DND-41 (cell line): ENCODE measurements at regions not wholly inside any gene's neighbourhood (a gene's known extent, or its start where the extent isn't known, plus 50 kb on each side); places are given as distances from the start of the nearest gene placed in this dataset.

Experiments used
- EZH2 ChIP-seq: IDR thresholded peaks from 3 replicates; pipeline ENCODE4 v1.6.1; 2012; ENCODE audit warnings: borderline replicate concordance, low read depth, mild to moderate bottlenecking, moderate library complexity, low read length, inconsistent platforms; ENCODE audit not compliant: severe bottlenecking
- TF ChIP-seq, protein P1 (sequence below): IDR thresholded peaks from 2 replicates; pipeline ENCODE4 v1.5.1; 2012; ENCODE audit warnings: borderline replicate concordance, low read length, moderate library complexity, mild to moderate bottlenecking; ENCODE audit not compliant: poor library complexity, severe bottlenecking; ENCODE audit errors: extremely low read depth

DNA sequence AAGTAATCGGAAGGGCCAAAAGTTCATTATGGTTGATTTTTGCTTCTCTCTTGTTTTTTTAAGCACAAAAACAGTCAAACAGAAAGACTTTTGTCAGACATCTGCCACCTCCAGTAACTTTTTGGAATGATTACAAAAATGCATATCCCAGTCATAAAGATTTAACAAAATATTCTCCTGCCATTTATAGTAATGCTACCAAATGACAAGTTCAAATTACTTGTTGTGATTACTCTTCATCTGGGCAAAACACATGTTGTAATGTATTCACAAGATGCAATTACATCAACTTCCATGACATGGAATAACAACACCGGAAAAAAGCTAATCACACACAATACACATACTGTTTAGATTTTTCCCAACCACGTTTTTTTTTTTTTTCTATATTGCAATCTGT, 1017.5 kb upstream of the TENM4 start:
- TF ChIP-seq, protein P1, sequence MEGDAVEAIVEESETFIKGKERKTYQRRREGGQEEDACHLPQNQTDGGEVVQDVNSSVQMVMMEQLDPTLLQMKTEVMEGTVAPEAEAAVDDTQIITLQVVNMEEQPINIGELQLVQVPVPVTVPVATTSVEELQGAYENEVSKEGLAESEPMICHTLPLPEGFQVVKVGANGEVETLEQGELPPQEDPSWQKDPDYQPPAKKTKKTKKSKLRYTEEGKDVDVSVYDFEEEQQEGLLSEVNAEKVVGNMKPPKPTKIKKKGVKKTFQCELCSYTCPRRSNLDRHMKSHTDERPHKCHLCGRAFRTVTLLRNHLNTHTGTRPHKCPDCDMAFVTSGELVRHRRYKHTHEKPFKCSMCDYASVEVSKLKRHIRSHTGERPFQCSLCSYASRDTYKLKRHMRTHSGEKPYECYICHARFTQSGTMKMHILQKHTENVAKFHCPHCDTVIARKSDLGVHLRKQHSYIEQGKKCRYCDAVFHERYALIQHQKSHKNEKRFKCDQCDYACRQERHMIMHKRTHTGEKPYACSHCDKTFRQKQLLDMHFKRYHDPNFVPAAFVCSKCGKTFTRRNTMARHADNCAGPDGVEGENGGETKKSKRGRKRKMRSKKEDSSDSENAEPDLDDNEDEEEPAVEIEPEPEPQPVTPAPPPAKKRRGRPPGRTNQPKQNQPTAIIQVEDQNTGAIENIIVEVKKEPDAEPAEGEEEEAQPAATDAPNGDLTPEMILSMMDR: no peak
- TF ChIP-seq EZH2: no peak
